ENCODE measurements at regions not wholly inside any gene's neighbourhood (a gene's known extent, or its start where the extent isn't known, plus 50 kb on each side); places are given as distances from the start of the nearest gene placed in this dataset.

- TF ChIP-seq EZH2phosphoT487 (IDR thresholded peaks at IDR 0.05; ENCODE audit: insufficient read depth, low read depth) = no peak
- TF ChIP-seq EZH2 (IDR thresholded peaks at IDR 0.05; ENCODE audit: insufficient read depth, poor library complexity, severe bottlenecking) = no peak
These were observed 67.7 kb upstream of the NEDD4L start for GRCh38 chr18:57976230-57976773.

Measured in GM23248 (cell line).